Stimulated activated CD8-positive, alpha-beta memory T cell treated with anti-CD3 and anti-CD28 coated beads, Interleukin-12 subunit alpha, Interleukin-12 subunit beta, amount 100 ng/mL, for 4 hours (primary cell): ENCODE measurements at regions not wholly inside any gene's neighbourhood (a gene's known extent, or its start where the extent isn't known, plus 50 kb on each side); places are given as distances from the start of the nearest gene placed in this dataset.
"Not testable (repeated sequence)": the region's sequence is repeated elsewhere in the genome, so short reads cannot be mapped to it uniquely, and the experiment has no call there.

Source experiments
- DNase-seq: peaks from one replicate; pipeline ENCODE4 v3.0.0-alpha.2; 2020; ENCODE audit warnings: low read depth

DNA sequence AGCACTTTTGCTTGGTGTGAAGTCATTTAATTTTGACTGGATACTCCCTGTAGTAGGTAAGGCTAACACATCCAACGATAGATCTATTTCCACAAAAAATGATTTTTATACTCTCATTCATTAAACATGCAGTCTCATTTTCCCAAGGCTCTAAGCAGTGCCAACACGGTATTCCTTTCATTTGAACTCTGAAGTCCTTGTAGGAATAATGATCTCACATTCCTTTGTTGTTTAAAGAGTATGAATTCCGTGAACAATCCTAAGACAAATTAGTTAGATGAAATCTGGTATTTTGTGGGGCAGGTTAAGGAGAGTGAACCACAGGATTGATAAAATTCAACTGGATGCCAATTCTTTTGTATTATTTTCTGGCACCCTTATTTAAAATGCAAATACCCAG is 66.6 kb downstream of the LACC1 start:
- DNase-seq, result no peak

DNA sequence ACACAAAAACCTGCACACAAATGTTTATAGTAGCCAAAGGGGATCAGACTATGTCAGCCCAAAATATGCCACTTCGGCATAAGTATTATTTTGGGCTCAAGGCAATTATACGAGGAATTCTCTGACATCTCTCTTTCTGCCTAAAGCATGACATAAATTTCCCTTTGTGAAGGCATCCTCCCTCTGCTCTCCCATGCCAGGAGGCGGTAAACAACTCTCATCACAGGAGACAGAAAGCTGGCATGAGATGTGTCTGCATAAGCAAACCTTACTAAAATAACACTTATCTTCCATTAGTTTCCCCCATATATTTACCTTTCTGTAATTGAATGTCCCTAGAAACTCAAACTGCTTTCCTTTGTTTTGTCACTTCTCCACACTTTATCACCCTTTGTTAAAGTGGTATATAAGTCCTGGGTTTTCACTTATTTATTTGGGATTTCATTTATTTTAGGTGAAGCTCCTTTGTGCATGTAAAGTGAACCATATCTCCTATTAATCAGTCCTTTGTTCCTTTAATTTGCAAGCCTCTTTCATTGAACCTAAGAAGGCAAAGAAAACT is 68.3 kb downstream of the LACC1 start:
- DNase-seq, result no peak

DNA sequence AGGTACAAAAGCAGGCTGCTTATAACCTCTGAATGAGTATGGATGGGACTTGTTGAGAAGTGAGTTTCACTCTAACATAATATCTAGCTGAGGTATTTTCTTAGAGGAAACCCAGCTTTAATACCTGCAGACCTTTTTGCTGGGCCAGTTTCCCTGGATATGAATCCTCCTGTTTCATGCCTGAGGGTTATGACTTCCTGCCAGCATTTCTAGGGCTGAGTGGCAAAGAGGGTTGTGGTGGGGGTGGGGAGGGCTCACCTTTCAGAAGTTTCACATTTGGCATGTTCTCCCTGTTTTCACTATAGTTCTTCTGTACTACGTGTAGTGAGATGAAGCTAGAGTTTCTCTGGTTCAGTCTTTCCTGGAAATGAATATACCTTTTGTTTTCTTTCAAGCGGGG is 73.7 kb downstream of the LACC1 start:
- no peak for DNase-seq

DNA sequence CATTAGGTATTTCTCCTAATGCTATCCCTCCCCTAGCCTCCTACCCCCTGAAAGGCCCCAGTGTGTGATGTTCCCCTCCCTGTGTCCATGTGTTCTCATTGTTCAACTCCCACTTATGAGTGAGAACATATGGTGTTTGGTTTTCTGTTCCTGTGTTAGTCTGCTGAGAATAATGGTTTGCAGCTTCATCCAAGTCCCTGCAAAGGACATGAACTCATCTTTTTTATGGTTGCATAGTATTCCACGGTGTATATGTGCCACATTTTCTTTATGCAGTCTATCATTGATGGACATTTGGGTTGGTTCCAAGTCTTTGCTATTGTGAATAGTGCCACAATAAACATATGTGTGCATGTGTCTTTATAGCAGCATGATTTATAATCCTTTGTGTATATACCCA is 77.3 kb downstream of the LACC1 start:
- DNase-seq, result not testable (repeated sequence)

DNA sequence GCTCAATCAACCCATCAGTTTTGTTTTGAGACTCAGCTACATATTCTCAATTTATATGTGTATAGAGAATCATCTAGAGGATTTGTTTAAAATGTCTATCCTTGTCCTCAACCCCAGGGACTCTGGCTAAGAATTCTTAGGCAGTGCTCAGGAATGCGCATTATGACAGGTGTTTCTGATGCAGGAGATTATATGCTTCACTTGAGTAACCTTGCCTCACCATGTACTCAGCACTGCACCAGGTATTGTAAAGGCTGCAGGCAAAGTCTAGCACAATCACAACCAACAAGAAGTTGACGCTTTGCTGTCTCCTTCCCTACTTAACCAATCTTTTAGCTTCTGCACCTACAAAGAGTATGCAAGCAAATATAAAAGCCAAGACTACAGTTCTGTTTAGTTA is 79.6 kb downstream of the LACC1 start:
- no peak for DNase-seq

DNA sequence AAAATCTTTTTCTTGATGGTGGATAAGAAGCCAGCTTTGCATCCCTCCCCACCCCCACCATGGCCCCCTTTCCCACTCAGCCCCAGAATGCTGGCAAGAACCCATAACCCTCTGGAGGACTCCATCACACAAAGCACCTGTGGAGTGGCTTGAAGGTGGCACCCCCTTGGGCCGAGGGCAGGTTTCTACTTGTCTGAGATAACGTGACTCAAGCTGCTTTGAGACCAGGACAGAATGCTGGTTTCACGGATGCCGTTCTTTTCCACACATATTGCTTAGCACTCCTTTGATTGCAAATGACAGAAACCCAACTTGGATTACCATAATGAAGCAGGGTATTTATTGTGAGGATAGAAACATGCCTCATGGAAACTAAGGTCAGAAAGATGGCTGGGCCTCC is 82.2 kb downstream of the LACC1 start:
- no peak for DNase-seq

DNA sequence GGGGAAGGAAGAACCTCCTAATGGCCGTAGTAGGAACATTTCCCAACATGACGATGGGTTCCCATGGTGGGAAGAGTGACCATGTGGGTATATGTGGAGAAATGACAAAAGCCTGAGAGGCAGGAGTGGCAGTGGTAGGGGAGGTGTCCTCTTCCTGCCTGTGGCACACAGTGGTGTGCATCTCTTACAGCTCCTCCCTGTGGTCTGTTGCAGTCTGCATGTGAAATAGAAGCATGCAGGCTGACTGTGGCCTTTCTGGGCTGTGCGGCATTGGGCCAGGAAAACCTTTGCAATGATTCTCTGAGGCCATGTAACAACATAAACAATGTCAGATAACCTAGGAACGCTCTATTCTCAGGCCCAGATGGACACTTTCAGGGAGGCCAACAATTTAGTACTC is 84.0 kb downstream of the LACC1 start:
- no peak for DNase-seq

DNA sequence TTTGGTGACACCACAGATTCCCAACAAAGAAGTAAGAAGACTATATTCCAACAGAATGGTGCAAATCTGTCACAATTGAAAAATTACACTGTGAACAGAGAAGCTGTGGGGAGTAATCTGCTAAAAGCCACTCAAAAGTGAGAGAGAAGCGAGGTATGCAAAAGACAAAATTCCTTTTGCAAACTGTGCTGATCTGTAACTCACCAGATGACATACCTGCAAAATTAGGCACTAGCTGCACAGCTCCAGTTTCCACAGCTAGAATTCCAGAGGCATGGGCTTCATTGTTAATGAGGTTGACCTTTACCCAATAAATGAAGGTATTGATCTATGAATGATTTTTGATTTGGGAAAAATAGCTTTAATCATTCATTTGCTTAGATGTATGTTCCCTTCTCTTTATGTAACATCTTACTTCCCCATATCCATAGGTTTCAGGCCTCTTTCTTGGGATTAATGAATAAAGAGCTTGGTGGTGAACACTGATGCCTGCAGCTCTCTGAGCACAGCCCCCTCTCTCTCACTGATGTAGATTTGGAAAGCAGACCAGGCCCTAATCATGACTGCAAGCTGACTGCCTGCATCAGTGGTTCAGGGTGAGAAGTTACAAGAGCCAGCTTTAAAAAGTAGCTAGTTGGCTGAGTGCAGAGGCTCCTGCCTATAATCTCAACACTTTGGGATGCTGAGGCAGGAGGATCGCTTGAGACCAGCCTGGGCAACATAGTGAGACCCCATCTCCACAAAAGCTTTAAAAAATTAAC is 85.2 kb downstream of the LACC1 start:
- DNase-seq, result no peak

DNA sequence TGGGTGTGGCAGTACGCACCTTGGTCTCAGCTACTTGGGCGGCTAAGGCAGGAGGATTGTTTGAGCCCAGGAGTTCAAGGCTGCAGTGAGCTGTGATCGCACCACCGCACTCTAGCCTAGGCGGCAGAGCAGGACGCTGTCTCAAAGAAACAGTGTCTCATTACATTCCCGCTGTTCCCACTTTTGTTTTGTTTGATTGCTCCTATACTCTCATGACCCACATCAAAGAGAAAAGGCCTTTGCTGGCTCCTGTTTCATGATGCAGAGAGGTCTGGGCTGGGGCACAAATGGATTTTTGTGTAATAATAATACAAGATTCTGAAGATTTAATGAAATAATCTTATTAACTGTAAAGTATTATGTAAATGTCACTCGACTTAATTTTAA is 85.7 kb downstream of the LACC1 start:
- DNase-seq, result no peak

DNA sequence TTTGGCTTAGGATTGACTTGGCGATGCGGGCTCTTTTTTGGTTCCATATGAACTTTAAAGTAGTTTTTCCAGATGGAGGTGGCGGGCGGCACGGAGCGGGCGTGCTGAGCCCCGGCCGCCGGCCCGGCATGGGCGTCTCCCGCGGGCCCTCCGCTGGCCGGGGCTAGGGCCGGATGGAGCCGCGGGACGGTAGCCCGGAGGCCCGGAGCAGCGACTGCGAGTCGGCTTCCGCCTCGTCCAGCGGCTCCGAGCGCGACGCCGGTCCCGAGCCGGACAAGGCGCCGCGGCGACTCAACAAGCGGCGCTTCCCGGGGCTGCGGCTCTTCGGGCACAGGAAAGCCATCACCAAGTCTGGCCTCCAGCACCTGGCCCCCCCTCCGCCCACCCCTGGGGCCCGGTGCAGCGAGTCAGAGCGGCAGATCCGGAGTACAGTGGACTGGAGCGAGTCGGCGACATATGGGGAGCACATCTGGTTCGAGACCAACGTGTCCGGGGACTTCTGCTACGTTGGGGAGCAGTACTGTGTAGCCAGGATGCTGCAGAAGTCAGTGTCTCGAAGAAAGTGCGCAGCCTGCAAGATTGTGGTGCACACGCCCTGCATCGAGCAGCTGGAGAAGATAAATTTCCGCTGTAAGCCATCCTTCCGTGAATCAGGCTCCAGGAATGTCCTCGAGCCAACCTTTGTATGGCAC is 88.7 kb downstream of the LACC1 start:
- not testable (repeated sequence) for DNase-seq

DNA sequence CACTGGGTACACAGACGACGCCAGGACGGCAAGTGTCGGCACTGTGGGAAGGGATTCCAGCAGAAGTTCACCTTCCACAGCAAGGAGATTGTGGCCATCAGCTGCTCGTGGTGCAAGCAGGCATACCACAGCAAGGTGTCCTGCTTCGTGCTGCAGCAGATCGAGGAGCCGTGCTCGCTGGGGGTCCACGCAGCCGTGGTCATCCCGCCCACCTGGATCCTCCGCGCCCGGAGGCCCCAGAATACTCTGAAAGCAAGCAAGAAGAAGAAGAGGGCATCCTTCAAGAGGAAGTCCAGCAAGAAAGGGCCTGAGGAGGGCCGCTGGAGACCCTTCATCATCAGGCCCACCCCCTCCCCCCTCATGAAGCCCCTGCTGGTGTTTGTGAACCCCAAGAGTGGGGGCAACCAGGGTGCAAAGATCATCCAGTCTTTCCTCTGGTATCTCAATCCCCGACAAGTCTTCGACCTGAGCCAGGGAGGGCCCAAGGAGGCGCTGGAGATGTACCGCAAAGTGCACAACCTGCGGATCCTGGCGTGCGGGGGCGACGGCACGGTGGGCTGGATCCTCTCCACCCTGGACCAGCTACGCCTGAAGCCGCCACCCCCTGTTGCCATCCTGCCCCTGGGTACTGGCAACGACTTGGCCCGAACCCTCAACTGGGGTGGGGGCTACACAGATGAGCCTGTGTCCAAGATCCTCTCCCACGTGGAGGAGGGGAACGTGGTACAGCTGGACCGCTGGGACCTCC is 89.4 kb downstream of the LACC1 start:
- DNase-seq, result not testable (repeated sequence)

DNA sequence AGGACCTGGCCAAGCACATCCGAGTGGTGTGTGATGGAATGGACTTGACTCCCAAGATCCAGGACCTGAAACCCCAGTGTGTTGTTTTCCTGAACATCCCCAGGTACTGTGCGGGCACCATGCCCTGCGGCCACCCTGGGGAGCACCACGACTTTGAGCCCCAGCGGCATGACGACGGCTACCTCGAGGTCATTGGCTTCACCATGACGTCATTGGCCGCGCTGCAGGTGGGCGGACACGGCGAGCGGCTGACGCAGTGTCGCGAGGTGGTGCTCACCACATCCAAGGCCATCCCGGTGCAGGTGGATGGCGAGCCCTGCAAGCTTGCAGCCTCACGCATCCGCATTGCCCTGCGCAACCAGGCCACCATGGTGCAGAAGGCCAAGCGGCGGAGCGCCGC is 90.2 kb downstream of the LACC1 start:
- not testable (repeated sequence) for DNase-seq

DNA sequence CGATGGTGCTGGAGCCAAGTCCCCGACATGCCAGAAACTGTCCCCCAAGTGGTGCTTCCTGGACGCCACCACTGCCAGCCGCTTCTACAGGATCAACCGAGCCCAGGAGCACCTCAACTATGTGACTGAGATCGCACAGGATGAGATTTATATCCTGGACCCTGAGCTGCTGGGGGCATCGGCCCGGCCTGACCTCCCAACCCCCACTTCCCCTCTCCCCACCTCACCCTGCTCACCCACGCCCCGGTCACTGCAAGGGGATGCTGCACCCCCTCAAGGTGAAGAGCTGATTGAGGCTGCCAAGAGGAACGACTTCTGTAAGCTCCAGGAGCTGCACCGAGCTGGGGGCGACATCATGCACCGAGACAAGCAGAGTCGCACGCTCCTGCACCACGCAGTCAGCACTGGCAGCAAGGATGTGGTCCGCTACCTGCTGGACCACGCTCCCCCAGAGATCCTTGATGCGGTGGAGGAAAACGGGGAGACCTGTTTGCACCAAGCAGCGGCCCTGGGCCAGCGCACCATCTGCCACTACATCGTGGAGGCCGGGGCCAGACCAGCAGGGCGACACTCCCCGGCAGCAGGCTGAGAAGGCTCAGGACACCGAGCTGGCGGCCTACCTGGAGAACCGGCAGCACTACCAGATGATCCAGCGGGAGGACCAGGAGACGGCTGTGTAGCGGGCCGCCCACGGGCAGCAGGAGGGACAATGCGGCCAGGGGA is 91.0 kb downstream of the LACC1 start:
- DNase-seq, result not testable (repeated sequence)

DNA sequence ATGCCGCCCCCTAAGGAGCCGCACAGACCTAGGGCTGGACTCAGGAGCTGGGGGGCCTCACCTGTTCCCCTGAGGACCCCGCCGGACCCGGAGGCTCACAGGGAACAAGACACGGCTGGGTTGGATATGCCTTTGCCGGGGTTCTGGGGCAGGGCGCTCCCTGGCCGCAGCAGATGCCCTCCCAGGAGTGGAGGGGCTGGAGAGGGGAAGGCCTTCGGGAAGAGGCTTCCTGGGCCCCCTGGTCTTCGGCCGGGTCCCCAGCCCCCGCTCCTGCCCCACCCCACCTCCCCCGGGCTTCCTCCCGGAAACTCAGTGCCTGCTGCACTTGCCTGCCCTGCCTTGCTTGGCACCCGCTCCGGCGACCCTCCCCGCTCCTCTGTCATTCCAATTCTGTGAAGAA is 91.6 kb downstream of the LACC1 start:
- DNase-seq, result not testable (repeated sequence)

DNA sequence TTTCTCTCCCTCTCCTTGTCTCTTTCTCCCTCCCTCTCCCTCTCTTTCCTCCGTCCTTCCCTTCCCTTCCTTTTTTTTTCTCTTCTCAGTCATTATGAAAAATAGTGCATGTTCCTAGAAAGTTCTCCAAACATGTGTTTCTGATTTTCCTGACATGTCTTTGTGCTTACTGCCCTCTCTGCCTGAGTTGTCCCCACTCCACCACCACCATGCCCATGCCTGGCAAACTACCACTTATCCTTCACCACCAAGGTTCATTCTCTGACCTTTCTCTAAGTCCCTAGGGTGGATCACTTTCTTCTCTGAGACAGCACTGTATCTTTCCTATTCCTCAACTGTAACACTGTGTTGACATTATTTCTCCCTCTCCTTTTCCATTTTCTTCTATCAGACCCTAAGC is 98.2 kb downstream of the LACC1 start:
- no peak for DNase-seq

DNA sequence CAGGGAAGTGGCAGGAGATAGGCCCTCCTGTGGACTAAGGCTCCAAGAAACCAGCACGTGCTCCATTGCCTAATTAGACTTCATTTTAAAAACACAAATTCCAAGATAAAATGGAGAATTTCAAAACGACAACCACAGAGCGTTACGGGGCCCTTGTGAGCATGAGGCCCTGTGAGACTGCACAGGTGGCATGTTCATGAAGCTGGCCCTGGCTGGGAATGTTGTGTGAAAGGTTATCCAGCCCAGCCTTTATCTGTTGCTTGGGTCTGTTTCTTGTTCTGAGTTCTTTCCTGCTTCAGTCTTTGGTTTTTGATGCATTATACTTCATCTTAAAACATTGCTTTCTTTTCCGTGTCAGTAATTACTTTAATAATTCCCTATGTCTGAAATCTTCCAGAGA is 99.0 kb downstream of the LACC1 start:
- no peak for DNase-seq

DNA sequence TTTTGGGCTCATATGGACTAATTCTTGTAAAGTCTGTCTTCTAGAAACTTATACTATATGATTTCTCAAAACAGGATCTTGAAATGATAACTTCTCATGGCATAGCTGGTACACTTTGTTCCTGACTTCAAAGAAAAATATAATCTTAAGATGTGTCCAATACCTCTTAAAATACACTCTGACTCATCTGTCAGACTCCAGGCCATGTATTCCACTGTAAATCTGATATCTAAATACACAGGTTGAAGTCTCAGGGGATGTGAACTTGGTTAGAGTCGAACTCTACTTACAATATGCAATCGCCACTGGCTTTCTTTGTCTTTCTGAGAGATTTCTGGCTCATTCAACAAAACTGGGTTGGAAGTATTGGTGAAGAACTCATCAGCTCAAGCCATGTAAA is 99.8 kb downstream of the LACC1 start:
- no peak for DNase-seq

DNA sequence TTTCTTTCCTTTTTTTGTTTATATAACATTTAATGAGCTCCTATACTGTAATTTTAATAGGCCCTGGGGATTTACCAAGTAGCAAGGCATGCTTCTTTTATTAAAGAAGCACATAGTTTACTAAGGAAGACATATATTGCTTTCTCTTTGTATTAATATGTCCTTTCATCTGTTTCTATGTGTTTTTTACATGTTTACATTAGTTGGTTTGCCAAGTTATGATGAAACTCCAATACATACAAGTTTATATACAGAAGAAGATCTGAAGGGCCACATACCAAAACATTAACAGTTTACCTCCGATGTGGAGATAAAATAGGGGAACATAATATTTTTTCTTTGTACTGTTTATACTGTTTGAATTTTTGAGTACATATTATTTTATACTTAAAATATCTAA is 100.9 kb downstream of the LACC1 start:
- DNase-seq, result no peak

DNA sequence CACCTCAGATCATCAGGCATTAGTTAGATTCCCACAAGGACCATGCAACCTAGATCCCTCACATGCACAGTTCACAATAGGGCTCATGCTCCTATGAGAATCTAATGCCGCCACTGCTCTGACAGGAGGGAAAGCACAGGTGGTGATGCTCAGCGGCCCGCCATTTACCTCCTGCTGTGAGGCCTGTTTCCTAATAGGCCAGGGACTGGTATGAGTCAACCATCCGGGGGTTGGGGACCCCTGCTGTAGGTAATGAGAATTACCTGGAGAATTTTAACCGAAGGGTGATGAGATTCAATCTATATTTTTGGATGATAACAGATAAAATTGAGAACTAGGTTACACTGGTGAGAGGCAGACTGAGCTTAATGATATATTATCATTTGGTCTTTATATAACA is 101.4 kb downstream of the LACC1 start:
- DNase-seq, result no peak

DNA sequence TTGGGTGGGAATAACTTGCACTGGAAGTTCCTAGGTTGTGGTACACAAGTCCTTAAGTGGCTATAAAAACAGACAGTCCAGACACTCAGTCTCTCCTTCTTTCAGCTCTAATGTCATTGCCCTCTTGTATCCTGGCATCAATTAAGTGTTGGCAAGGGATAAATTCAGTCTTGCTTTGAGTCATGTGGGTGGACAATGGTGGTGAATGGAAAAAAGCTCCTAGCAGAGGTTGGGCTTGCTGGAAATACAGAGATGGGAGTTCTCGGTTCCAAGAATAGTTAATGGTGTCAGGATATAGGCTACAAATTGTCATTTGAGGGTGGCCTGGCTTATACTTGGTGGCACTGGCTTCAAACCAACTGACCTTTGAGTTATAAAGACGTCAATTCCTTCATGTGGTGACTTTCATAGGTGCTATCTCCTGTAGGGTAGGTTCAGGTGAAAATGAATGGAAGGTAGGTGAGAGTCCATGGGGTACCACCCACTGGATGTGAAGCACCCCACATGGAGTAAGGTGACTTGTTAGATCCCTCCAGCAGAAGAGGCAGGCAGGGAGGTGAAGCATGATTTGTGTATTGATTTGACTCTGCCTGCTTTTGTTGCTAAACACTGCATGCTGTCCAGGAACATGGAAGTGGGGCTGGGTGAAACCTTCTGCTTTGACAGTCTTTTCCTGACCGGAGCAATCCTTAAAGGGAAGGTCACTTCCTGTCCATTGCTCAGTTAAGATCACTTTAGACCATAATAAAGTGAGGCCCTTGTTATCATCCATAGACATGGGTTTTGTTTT is 102.0 kb downstream of the LACC1 start:
- DNase-seq, result no peak

DNA sequence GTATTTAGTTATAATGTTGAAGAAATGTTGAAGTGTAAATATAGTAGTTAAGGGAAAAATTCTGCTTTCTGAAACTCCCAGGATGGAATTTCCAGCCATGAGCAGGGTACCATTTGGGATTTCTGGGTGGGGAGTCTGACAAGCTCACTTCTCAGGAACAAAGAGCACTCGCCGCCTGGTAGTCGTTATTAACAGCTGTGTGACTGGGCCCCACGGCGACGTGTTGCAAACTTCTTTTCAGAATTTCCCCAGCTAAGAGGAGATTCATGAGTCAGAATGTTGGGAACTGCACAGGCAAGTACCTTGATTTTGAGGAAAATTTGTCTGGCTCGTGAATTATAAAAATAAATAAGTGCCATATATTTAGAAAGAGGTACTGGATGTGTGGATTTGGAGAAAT is 103.7 kb downstream of the LACC1 start:
- no peak for DNase-seq
